ENCODE measurements at regions not wholly inside any gene's neighbourhood (a gene's known extent, or its start where the extent isn't known, plus 50 kb on each side); places are given as distances from the start of the nearest gene placed in this dataset.

DNA sequence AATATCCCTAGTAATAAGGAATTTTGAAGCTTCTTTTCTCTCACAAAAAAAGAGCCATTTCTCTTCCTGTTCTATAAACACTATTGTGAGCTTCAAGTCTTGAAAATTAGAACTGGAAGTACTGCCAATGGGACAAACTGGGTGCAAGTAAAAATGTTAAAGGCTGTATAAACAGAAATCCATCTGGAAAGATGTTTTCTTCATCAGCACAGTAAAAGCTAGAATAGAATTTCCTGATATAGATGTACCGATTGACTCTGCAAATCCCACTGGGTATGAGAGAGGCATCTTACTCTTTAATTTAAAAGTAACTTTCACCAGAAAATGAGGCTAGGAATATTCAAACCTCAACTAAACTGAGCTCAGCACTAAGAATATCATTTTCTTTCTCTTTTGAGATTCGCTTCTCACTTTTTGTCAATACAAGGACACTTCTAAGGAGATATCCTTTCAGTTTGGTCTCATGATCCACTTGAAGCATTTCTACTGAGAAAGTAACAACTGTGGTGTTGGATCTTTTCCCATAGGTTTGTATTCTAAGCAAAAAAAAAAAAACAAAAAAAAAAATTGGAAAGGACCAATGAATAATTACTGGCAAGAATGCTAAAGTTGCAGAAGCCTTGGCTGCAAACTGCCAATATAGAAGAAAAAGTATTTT lies 169.0 kb upstream of the PRDM1 start:
- TF ChIP-seq, protein P1, sequence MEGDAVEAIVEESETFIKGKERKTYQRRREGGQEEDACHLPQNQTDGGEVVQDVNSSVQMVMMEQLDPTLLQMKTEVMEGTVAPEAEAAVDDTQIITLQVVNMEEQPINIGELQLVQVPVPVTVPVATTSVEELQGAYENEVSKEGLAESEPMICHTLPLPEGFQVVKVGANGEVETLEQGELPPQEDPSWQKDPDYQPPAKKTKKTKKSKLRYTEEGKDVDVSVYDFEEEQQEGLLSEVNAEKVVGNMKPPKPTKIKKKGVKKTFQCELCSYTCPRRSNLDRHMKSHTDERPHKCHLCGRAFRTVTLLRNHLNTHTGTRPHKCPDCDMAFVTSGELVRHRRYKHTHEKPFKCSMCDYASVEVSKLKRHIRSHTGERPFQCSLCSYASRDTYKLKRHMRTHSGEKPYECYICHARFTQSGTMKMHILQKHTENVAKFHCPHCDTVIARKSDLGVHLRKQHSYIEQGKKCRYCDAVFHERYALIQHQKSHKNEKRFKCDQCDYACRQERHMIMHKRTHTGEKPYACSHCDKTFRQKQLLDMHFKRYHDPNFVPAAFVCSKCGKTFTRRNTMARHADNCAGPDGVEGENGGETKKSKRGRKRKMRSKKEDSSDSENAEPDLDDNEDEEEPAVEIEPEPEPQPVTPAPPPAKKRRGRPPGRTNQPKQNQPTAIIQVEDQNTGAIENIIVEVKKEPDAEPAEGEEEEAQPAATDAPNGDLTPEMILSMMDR (IDR thresholded peaks at IDR 0.05), result no peak
- TF ChIP-seq POLR2A (IDR thresholded peaks at IDR 0.05) (no peak), EP300 (IDR thresholded peaks at IDR 0.05) (peak in 1 of 2 donors; percentile 47)
